SU-DHL-6 (cell line): ENCODE measurements at regions not wholly inside any gene's neighbourhood (a gene's known extent, or its start where the extent isn't known, plus 50 kb on each side); places are given as distances from the start of the nearest gene placed in this dataset.

Experiments used
- H2AFZ ChIP-seq: fragments of 200-600 bp; sonication (generic); 2 replicates; pipeline ENCODE4 v1.6.1; 2014; ENCODE audit warnings: low read depth, mild to moderate bottlenecking, moderate library complexity, mixed read lengths, antibody characterized with exemption, low read length; ENCODE audit not compliant: severe bottlenecking
- H3F3A ChIP-seq: fragments of 200-600 bp; shearing (Covaris generic); 2 replicates; pipeline ENCODE4 v1.6.0; 2016; ENCODE audit warnings: antibody characterized with exemption, mild to moderate bottlenecking; ENCODE audit not compliant: insufficient read depth
- H3K27ac ChIP-seq: fragments of 200-600 bp; sonication (generic); 2 replicates; pipeline ENCODE4 v1.5.1; 2016; ENCODE audit warnings: low read depth, mild to moderate bottlenecking, low read length, moderate library complexity, mixed read lengths
- H3K27me3 ChIP-seq: fragments of 200-600 bp; sonication (generic), shearing (Covaris generic); 2 replicates; pipeline ENCODE4 v1.6.0; 2014; ENCODE audit warnings: mild to moderate bottlenecking, low read length
- H3K36me3 ChIP-seq: fragments of 200-600 bp; sonication (generic); 2 replicates; pipeline ENCODE4 v1.6.1; 2014; ENCODE audit warnings: mild to moderate bottlenecking, low read length, mixed read lengths
- H3K4me2 ChIP-seq: fragments of 300-600, 200-600 bp; shearing (Covaris generic), sonication (generic); 2 replicates; pipeline ENCODE4 v1.6.0; 2014; ENCODE audit warnings: low read length, low read depth, mild to moderate bottlenecking; ENCODE audit not compliant: poor library complexity, severe bottlenecking
- H3K4me3 ChIP-seq: fragments of 200-600 bp; sonication (generic); 2 replicates; pipeline ENCODE4 v1.5.1; 2014; ENCODE audit warnings: antibody characterized with exemption, low read length, mild to moderate bottlenecking, mixed read lengths; ENCODE audit not compliant: insufficient read depth, poor library complexity, severe bottlenecking
- H3K79me2 ChIP-seq: fragments of 200-600 bp; sonication (generic); 2 replicates; pipeline ENCODE4 v1.6.1; 2014; ENCODE audit warnings: mild to moderate bottlenecking, low read length, moderate library complexity; ENCODE audit not compliant: insufficient read depth
- H3K9ac ChIP-seq: fragments of 200-600 bp; sonication (generic); 2 replicates; pipeline ENCODE4 v1.7.0; 2014; ENCODE audit warnings: mild to moderate bottlenecking, low read length
- H3K9me2 ChIP-seq: fragments of 200-600 bp; sonication (generic); replicated peaks from 2 replicates; pipeline ENCODE4 v1.6.1; 2014; ENCODE audit warnings: low read length; ENCODE audit not compliant: insufficient read depth
- H3K9me3 ChIP-seq: fragments of 200-600 bp; sonication (generic); 2 replicates; pipeline ENCODE4 v1.6.1; 2014; ENCODE audit warnings: low read length, mixed read lengths; ENCODE audit not compliant: insufficient read depth
- H4K20me1 ChIP-seq: fragments of 200-600 bp; sonication (generic); 2 replicates; pipeline ENCODE4 v1.6.1; 2014; ENCODE audit warnings: low read depth, mild to moderate bottlenecking, antibody characterized with exemption, low read length, moderate library complexity, mixed read lengths
- CTCF ChIP-seq: fragments of 200-600 bp; sonication (generic); IDR thresholded peaks from one replicate; pipeline ENCODE4 v1.5.1; 2017; ENCODE audit warnings: antibody characterized with exemption, mild to moderate bottlenecking, low read length, moderate library complexity; ENCODE audit not compliant: insufficient read depth, poor library complexity, severe bottlenecking
- EZH2phosphoT487 ChIP-seq: fragments of 200-600 bp; sonication (generic), shearing (Covaris generic); conservative IDR thresholded peaks from 2 replicates; pipeline ENCODE4 v1.6.1; 2018; ENCODE audit warnings: mild to moderate bottlenecking, antibody characterized with exemption, low read length, moderate library complexity, mixed read lengths

DNA sequence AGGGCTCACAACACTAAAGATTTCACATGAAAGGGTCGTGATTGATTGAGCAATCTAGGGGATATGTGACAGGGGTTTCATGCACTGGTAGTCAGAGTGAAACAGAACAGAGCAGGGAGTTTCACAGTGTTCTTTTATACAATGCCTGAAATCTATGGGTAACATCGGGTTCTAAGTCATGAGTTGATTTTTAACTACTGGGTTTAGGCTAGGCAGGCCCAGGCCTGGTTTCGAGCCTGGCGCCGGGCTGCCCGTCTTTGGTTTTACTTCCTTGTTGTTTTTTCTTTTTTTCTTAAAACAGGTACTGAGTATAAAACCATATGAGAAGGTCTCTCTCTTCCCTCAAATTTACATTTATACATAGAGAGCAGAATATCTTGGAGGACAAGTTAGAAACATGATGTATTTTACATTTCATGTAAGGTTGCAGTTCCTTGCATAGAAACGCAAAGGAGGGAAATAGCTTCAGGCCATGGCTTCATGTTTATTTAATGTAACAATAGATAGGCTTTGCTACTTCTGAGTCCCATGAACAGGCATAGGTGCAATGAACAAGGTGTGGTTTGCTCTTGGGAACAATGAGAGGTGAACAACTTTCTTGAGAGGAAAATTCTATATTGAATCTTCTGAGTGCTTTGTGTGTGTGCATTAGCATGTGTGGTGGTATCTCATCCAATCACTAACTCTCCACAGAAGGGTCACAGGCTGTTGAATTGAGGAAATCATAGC, 128.9 kb upstream of the RXFP2 start:
- no peaks in the 10 kb centered on the region for H3K9me2 ChIP-seq
- H3K9me3 ChIP-seq: no peaks in the 10 kb centered on the region
- H3K4me3 ChIP-seq: no peak overlapping the region
- no peaks in the 10 kb centered on the region for H3F3A ChIP-seq
- H3K27ac ChIP-seq: no peak overlapping the region
- H2AFZ ChIP-seq: no peak overlapping the region
- no peaks in the 10 kb centered on the region for H3K27me3 ChIP-seq
- TF ChIP-seq EZH2phosphoT487 (no peak), CTCF (no peak)
- no peak overlapping the region for H3K4me2 ChIP-seq
- no peaks in the 10 kb centered on the region for H4K20me1 ChIP-seq
- no peaks in the 10 kb centered on the region for H3K79me2 ChIP-seq
- no peaks in the 10 kb centered on the region for H3K36me3 ChIP-seq
- H3K9ac ChIP-seq: no peak overlapping the region

DNA sequence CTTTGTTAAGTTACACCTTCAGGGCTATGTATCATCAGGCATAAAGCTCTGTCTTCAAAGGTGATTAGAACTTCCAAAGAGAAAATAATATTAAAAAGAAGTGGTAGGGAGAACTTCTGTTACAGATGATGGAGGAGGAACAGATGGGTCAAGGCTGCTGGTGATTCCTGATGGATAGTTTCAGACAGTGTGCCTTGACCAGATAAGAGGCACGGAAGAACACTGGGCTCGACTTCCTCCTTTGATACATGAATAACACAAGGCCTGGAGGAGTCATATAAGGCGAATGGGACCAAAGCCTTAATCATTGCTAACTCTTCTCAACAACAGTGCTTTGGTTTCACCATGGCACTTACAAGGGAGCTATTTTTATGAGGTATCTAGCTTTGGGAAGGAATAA, 128.1 kb upstream of the RXFP2 start:
- no peaks in the 10 kb centered on the region for H3K36me3 ChIP-seq
- H4K20me1 ChIP-seq: no peaks in the 10 kb centered on the region
- no peaks in the 10 kb centered on the region for H3K9me3 ChIP-seq
- TF ChIP-seq EZH2phosphoT487 (no peak), CTCF (no peak)
- H3K4me3 ChIP-seq: no peak overlapping the region
- H3K9ac ChIP-seq: no peak overlapping the region
- no peak overlapping the region for H3K4me2 ChIP-seq
- no peaks in the 10 kb centered on the region for H3K27me3 ChIP-seq
- no peak overlapping the region for H2AFZ ChIP-seq
- no peaks in the 10 kb centered on the region for H3F3A ChIP-seq
- H3K79me2 ChIP-seq: no peaks in the 10 kb centered on the region
- no peaks in the 10 kb centered on the region for H3K9me2 ChIP-seq
- no peak overlapping the region for H3K27ac ChIP-seq

DNA sequence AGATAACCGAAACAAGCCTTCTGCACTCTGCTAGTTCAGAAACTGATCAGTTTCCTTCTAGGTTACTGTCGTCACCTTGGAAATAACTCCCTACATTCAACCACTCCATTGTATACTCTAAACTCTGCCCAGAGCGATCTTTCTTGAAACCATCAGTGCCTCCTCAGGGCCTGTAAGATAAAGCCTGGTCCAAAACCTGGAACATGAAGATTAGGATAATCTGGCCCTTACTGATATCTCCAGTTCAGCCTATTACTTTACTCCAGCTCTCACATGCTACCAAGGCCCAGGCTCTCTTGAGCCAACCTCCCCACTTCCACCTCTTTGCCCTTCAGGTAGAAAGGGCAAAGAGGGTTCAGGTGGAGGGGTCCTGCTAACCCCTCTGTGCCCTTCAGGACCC, 125.3 kb upstream of the RXFP2 start:
- Histone ChIP-seq H3K4me3 (no peak overlapping the region), H3K27me3 (no peaks in the 10 kb centered on the region), H3K36me3 (no peaks in the 10 kb centered on the region), H3K9me2 (no peaks in the 10 kb centered on the region), H3K4me2 (no peak overlapping the region), H4K20me1 (no peaks in the 10 kb centered on the region), H3K9ac (no peak overlapping the region), H3K27ac (no peak overlapping the region), H3F3A (no peaks in the 10 kb centered on the region), H2AFZ (no peak overlapping the region), H3K79me2 (no peaks in the 10 kb centered on the region), H3K9me3 (no peaks in the 10 kb centered on the region)
- TF ChIP-seq EZH2phosphoT487 (no peak), CTCF (no peak)
